Endothelial cell (in vitro differentiated cells): ENCODE measurements at regions not wholly inside any gene's neighbourhood (a gene's known extent, or its start where the extent isn't known, plus 50 kb on each side); places are given as distances from the start of the nearest gene placed in this dataset.

Source experiments
- DNase-seq: peaks from one replicate; pipeline ENCODE4 v3.0.0; 2021; ENCODE audit warnings: low spot score
- H3K27ac Mint-ChIP-seq: one replicate; pipeline ENCODE4 v1.8.0; 2021; ENCODE audit warnings: mixed read lengths, inconsistent platforms; ENCODE audit not compliant: unreplicated experiment
- H3K27me3 Mint-ChIP-seq: one replicate; pipeline ENCODE4 v1.8.0; 2021; ENCODE audit warnings: mild to moderate bottlenecking, moderate library complexity, mixed read lengths, inconsistent platforms; ENCODE audit not compliant: unreplicated experiment
- H3K36me3 Mint-ChIP-seq: one replicate; pipeline ENCODE4 v1.8.0; 2021; ENCODE audit warnings: mild to moderate bottlenecking, low read depth, mixed read lengths, inconsistent platforms; ENCODE audit not compliant: unreplicated experiment
- H3K4me1 Mint-ChIP-seq: one replicate; pipeline ENCODE4 v1.8.0; 2021; ENCODE audit warnings: mild to moderate bottlenecking, mixed read lengths, inconsistent platforms; ENCODE audit not compliant: unreplicated experiment
- H3K4me3 Mint-ChIP-seq: one replicate; pipeline ENCODE4 v1.8.0; 2021; ENCODE audit warnings: mild to moderate bottlenecking, mixed read lengths, inconsistent platforms; ENCODE audit not compliant: unreplicated experiment
- H3K9me3 Mint-ChIP-seq: one replicate; pipeline ENCODE4 v1.8.0; 2021; ENCODE audit warnings: mixed read lengths, inconsistent platforms; ENCODE audit not compliant: unreplicated experiment
- TF ChIP-seq, protein P1 (sequence below): fragments of 200-600 bp; sonication (generic); IDR thresholded peaks from one replicate; pipeline ENCODE4 v1.5.0; 2021; ENCODE audit warnings: antibody characterized with exemption; ENCODE audit not compliant: unreplicated experiment

DNA sequence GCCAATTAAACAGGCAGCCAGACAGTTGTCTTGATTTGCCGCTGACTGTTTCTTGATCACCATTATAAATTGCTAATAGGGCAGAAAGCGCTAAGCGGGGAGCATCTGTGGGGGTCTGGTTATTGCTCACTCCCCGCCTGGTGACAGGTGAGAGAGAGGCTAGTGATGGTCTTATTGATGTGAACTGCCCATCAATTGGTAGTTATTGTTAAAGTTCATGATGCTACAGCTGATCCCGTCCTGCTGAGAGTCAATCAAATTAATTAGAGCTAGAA lies 148.5 kb downstream of the LNPK start:
- no peaks in the 10 kb centered on the region for H3K4me1 Mint-ChIP-seq
- H3K4me3 Mint-ChIP-seq, result no peak overlapping the region
- H3K27me3 Mint-ChIP-seq, result no peaks in the 10 kb centered on the region
- DNase-seq, result no peak
- H3K27ac Mint-ChIP-seq, result no peak overlapping the region
- no peaks in the 10 kb centered on the region for H3K36me3 Mint-ChIP-seq
- TF ChIP-seq, protein P1, sequence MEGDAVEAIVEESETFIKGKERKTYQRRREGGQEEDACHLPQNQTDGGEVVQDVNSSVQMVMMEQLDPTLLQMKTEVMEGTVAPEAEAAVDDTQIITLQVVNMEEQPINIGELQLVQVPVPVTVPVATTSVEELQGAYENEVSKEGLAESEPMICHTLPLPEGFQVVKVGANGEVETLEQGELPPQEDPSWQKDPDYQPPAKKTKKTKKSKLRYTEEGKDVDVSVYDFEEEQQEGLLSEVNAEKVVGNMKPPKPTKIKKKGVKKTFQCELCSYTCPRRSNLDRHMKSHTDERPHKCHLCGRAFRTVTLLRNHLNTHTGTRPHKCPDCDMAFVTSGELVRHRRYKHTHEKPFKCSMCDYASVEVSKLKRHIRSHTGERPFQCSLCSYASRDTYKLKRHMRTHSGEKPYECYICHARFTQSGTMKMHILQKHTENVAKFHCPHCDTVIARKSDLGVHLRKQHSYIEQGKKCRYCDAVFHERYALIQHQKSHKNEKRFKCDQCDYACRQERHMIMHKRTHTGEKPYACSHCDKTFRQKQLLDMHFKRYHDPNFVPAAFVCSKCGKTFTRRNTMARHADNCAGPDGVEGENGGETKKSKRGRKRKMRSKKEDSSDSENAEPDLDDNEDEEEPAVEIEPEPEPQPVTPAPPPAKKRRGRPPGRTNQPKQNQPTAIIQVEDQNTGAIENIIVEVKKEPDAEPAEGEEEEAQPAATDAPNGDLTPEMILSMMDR, result no peak
- no peaks in the 10 kb centered on the region for H3K9me3 Mint-ChIP-seq

- TF ChIP-seq, protein P1, result no peak
- H3K27me3 Mint-ChIP-seq, result no peaks in the 10 kb centered on the region
- no peaks in the 10 kb centered on the region for H3K4me1 Mint-ChIP-seq
- H3K27ac Mint-ChIP-seq, result no peak overlapping the region
- no peak overlapping the region for H3K4me3 Mint-ChIP-seq
- DNase-seq, result no peak
- H3K9me3 Mint-ChIP-seq, result no peaks in the 10 kb centered on the region
- no peaks in the 10 kb centered on the region for H3K36me3 Mint-ChIP-seq
Observed at GRCh38 chr2:175852879-175853615, 149.0 kb downstream of the LNPK start.

DNA sequence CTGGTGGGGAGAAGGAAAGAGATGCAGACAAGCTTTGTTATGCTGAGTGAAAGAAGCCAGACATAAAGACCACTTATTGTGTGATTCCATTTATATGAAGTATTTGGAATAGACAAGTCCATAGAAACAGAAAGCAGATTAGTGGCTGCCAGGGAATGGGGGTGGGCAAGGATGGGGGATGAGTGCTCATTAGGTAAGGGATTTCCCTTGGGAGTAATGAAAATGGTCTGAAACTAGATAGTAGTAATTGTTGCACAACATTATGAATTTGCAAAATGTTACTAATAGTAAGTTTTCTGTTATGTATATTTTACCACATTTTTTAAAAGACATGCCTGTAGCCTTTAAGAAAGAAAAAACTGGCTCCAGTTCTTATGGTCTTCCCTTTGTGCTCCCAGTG lies 154.9 kb downstream of the LNPK start:
- no peaks in the 10 kb centered on the region for H3K27me3 Mint-ChIP-seq
- H3K9me3 Mint-ChIP-seq, result no peaks in the 10 kb centered on the region
- no peak overlapping the region for H3K27ac Mint-ChIP-seq
- no peaks in the 10 kb centered on the region for H3K36me3 Mint-ChIP-seq
- no peak for DNase-seq
- TF ChIP-seq, protein P1, result no peak
- H3K4me3 Mint-ChIP-seq, result no peak overlapping the region
- no peaks in the 10 kb centered on the region for H3K4me1 Mint-ChIP-seq

- Mint-ChIP-seq H3K4me1 (no peaks in the 10 kb centered on the region), H3K9me3 (no peaks in the 10 kb centered on the region), H3K36me3 (no peaks in the 10 kb centered on the region), H3K27me3 (no peaks in the 10 kb centered on the region), H3K4me3 (no peak overlapping the region), H3K27ac (no peak overlapping the region)
- TF ChIP-seq, protein P1, result no peak
- no peak for DNase-seq
Observed at GRCh38 chr2:175844169-175844568, 157.9 kb downstream of the LNPK start.

GRCh38 chr2:175843625-175844024 lies 158.4 kb downstream of the LNPK start:
- Mint-ChIP-seq H3K4me3 (no peak overlapping the region), H3K27ac (no peak overlapping the region), H3K4me1 (no peaks in the 10 kb centered on the region), H3K36me3 (no peaks in the 10 kb centered on the region), H3K27me3 (no peaks in the 10 kb centered on the region), H3K9me3 (no peaks in the 10 kb centered on the region)
- TF ChIP-seq, protein P1, result no peak
- DNase-seq, result no peak
